ENCODE measurements at regions not wholly inside any gene's neighbourhood (a gene's known extent, or its start where the extent isn't known, plus 50 kb on each side); places are given as distances from the start of the nearest gene placed in this dataset.

DNA sequence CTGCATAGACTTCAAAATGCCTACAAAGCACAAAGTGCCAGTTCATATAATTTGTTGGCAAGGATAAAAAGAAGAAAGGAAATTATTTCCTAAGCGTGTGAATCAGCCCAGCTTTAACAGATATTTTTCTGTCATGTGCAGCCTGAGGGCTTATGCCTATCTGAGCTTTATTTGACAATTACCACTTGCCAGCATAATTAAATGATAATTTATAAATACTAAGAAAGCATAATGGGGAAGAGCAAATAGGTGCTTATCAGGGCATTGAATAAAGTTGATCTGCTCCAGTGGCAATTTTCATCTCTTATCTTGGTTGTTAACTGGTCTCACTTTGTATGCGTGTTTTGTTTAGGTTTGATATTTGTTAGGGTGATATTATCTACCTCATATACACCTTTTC lies 313.4 kb upstream of the DNAJC19 start:
- TF ChIP-seq, protein P1, sequence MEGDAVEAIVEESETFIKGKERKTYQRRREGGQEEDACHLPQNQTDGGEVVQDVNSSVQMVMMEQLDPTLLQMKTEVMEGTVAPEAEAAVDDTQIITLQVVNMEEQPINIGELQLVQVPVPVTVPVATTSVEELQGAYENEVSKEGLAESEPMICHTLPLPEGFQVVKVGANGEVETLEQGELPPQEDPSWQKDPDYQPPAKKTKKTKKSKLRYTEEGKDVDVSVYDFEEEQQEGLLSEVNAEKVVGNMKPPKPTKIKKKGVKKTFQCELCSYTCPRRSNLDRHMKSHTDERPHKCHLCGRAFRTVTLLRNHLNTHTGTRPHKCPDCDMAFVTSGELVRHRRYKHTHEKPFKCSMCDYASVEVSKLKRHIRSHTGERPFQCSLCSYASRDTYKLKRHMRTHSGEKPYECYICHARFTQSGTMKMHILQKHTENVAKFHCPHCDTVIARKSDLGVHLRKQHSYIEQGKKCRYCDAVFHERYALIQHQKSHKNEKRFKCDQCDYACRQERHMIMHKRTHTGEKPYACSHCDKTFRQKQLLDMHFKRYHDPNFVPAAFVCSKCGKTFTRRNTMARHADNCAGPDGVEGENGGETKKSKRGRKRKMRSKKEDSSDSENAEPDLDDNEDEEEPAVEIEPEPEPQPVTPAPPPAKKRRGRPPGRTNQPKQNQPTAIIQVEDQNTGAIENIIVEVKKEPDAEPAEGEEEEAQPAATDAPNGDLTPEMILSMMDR (conservative IDR thresholded peaks at IDR 0.05; ENCODE audit: low read depth in 2 of 2): no peak
- no peak for TF ChIP-seq EZH2 (IDR thresholded peaks at IDR 0.05; ENCODE audit: low read depth, unreplicated experiment)
- no peak for TF ChIP-seq POLR2AphosphoS5 (IDR thresholded peaks at IDR 0.05; ENCODE audit: low read depth)
- no peak for TF ChIP-seq EZH2phosphoT487 (IDR thresholded peaks at IDR 0.05; ENCODE audit: unreplicated experiment)
- TF ChIP-seq ZNF114 (CRISPR knock-in tag; IDR thresholded peaks at IDR 0.05): no peak

All from GM23338 (cell line).